ENCODE measurements at regions not wholly inside any gene's neighbourhood (a gene's known extent, or its start where the extent isn't known, plus 50 kb on each side); places are given as distances from the start of the nearest gene placed in this dataset.

- no peak overlapping the region for H3K4me3 ChIP-seq (ENCODE audit: low read length)
- no peak for DNase-seq (ENCODE audit: low read depth)
- TF ChIP-seq CTCF (conservative IDR thresholded peaks at IDR 0.05; ENCODE audit: low read depth, low read length) = no peak
Observed at GRCh38 chr5:74235552-74235951, 405.0 kb downstream of the ENC1 start.

DNA sequence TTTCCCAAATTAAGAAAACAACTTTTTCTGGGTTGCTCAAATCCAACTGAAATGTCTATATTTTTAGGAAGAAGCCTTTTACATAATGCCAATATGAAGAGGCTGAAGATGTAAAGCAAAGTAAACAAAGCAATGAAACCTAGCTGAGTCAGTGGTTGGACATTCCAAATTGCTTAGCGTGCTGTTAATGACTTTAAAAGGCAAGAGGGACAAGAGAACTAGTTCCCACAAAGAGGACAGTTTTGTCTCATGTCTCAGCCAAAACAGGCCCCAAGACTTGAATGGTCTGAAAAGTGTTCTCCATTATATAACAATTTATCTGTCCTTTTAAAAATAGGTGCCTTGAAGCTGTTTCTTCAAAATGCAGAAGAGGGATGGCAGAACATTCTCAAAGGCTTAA is 407.0 kb downstream of the ENC1 start:
- no peak overlapping the region for H3K4me3 ChIP-seq (ENCODE audit: low read length)
- DNase-seq (ENCODE audit: low read depth) = no peak
- TF ChIP-seq CTCF (conservative IDR thresholded peaks at IDR 0.05; ENCODE audit: low read depth, low read length) = no peak

DNA sequence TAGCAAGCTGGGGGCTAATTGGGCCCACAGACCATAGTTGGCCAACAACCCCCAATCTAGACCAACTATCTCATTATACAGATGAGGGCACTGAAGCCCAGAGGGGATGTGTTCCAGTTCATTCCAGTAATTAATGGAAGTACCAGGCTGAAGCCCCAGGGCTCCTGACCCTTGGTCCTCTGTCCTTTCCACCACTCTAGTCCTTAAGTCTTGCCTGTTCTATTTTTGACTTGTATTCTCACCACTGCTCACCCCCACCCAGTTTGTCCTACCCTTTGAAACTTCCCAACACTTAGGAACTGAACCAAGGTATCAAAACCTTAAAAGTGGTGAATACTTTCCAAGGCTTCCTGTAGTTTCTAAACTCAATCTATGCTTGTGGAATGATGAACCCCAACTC is 407.4 kb downstream of the ENC1 start:
- no peak for TF ChIP-seq CTCF (conservative IDR thresholded peaks at IDR 0.05; ENCODE audit: low read depth, low read length)
- H3K4me3 ChIP-seq (ENCODE audit: low read length) = no peak overlapping the region
- DNase-seq (ENCODE audit: low read depth) = no peak

DNA sequence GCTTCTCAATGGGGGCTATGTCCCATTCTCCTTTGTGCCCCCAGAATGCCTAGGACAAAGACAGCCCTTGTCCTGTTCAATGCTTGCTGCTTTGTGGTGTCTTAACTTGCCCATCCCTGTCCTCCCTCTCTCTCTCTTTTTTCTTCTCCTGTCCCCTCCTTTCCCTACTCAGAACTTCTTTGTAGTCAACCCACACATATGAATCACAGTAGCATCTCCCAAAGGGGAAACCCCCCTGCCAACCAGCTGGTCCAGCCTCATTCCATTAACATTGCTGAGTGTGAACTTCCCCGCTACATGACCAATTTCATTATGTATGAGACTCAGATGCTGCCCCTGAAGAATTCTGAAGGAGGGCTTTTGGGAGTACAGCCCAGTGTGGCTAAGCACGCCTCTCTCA is 408.3 kb downstream of the ENC1 start:
- no peak overlapping the region for H3K4me3 ChIP-seq (ENCODE audit: low read length)
- TF ChIP-seq CTCF (conservative IDR thresholded peaks at IDR 0.05; ENCODE audit: low read depth, low read length) = no peak
- no peak for DNase-seq (ENCODE audit: low read depth)

DNA sequence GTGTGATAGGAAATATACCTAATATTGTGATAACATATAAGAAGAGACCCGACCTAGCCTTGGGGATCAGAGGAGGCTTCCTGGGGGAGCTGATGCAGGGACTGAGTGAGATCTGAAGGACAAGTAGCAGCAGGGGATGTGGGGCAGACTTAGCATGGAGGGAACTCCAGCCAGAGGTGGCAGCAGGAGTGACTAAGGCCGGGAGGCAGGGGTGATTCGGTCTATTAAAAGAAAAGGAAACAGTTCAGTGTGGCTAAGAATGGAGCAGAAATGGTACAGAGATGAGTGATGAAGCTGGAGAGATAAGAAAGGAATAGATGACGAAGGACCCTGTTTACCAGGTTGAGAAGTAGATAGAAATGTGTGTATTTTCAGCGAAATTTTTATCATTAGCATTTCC is 408.8 kb downstream of the ENC1 start:
- no peak for TF ChIP-seq CTCF (conservative IDR thresholded peaks at IDR 0.05; ENCODE audit: low read depth, low read length)
- no peak overlapping the region for H3K4me3 ChIP-seq (ENCODE audit: low read length)

DNA sequence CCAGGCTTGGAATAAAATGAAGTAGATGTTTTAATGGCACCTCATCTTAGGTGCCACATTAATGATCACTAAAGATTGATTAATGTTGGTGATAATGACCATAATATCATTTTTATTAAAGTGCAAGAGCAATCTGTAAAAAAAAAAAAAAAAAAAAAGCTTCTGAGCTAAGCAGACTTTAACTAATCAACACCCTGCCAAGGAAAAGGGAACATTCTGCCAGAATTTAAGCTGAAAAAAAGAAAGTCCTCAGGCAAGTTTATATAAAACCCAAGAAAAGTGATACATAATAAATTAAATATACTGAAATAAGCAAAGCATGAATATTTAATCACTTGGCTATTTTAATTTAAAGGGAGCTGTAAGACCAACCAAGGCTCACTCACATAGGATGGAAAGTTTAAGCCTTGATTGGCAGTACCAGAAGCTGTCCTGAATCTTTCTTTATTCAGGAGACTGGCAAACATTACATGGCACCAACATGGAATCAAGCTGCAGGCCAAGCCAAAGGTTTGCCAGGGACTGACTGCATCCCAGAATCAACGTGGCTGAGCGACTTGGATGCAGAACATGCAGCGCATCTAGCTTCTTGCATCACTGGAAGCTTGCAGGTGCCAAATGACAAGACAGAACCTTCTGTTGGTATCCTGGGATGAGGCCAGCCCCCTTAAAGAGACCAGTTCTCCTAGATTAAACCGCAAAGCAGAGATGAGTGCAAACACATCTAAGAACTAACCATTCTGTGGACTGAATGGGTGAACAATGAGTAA is 413.6 kb downstream of the ENC1 start:
- H3K4me3 ChIP-seq (ENCODE audit: low read length) = no peak overlapping the region
- no peak for TF ChIP-seq CTCF (conservative IDR thresholded peaks at IDR 0.05; ENCODE audit: low read depth, low read length)
- no peak for DNase-seq (ENCODE audit: low read depth)

More for the DNA sequence above, 408.8 kb downstream of the ENC1 start:
- DNase-seq (ENCODE audit: low read depth) = no peak

DNA sequence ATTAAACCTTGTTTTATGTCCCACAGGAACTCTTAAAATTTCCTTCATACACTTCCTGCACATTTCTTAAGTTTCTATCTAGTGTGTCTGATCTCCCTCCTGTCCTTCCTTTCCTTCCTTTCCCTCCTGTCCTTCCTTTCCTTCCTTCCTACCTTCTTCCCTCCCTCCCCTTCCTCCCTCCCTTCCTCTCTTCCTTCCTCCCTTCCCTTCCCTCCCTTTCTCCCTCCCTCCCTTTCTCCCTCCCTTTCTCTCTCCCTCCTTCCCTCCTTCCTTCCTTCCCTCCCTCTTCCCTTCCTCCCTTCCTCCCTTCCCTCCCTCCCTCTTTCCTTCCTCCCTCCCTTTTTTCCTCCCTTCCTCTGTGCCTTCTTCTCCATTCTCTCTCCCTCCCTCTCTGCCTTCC is 414.9 kb downstream of the ENC1 start:
- TF ChIP-seq CTCF (conservative IDR thresholded peaks at IDR 0.05; ENCODE audit: low read depth, low read length) = no peak
- H3K4me3 ChIP-seq (ENCODE audit: low read length) = no peak overlapping the region
- DNase-seq (ENCODE audit: low read depth) = no peak
